ENCODE measurements at regions not wholly inside any gene's neighbourhood (a gene's known extent, or its start where the extent isn't known, plus 50 kb on each side); places are given as distances from the start of the nearest gene placed in this dataset.

DNA sequence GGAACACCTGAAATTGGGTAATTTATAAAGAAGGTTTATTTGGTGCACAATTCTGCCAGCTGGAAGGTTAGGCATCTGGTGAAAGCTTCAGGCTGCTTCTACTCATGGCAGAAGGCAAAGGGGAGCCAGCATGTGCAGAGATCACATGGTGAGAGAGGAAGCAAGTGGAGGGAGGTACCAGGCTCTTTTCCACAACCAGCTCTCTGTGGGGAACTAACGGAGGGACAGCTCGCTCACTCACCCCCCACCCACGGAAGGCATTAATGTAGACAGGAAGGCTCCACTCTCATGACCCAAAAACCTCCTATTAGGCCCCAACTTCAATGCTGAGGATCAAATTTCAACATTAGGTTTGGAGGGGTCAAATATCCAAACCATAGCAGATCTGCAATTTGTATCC is 75.6 kb upstream of the ARHGAP32 start:
- no peak for TF ChIP-seq ZC3H10 (CRISPR knock-in tag; IDR thresholded peaks at IDR 0.05)
- TF ChIP-seq, protein P1, sequence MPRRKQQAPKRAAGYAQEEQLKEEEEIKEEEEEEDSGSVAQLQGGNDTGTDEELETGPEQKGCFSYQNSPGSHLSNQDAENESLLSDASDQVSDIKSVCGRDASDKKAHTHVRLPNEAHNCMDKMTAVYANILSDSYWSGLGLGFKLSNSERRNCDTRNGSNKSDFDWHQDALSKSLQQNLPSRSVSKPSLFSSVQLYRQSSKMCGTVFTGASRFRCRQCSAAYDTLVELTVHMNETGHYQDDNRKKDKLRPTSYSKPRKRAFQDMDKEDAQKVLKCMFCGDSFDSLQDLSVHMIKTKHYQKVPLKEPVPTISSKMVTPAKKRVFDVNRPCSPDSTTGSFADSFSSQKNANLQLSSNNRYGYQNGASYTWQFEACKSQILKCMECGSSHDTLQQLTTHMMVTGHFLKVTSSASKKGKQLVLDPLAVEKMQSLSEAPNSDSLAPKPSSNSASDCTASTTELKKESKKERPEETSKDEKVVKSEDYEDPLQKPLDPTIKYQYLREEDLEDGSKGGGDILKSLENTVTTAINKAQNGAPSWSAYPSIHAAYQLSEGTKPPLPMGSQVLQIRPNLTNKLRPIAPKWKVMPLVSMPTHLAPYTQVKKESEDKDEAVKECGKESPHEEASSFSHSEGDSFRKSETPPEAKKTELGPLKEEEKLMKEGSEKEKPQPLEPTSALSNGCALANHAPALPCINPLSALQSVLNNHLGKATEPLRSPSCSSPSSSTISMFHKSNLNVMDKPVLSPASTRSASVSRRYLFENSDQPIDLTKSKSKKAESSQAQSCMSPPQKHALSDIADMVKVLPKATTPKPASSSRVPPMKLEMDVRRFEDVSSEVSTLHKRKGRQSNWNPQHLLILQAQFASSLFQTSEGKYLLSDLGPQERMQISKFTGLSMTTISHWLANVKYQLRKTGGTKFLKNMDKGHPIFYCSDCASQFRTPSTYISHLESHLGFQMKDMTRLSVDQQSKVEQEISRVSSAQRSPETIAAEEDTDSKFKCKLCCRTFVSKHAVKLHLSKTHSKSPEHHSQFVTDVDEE (CRISPR knock-in tag; IDR thresholded peaks at IDR 0.05): no peak
- TF ChIP-seq ZNF8 (CRISPR knock-in tag; IDR thresholded peaks at IDR 0.05): no peak
- TF ChIP-seq PATZ1 (CRISPR knock-in tag; IDR thresholded peaks at IDR 0.05; ENCODE audit: borderline replicate concordance): no peak
- no peak for TF ChIP-seq TOX (CRISPR knock-in tag; IDR thresholded peaks at IDR 0.05; ENCODE audit: borderline replicate concordance)
- TF ChIP-seq SNAI2 (CRISPR knock-in tag; IDR thresholded peaks at IDR 0.05): no peak
- no peak for TF ChIP-seq ZFP3 (CRISPR knock-in tag; IDR thresholded peaks at IDR 0.05)
- TF ChIP-seq CREB5 (CRISPR knock-in tag; IDR thresholded peaks at IDR 0.05; ENCODE audit: low read depth): no peak
- TF ChIP-seq ZNF565 (CRISPR knock-in tag; conservative IDR thresholded peaks at IDR 0.05; ENCODE audit: low read depth): no peak
- no peak for TF ChIP-seq RARB (CRISPR knock-in tag; IDR thresholded peaks at IDR 0.05)
- TF ChIP-seq TCF4 (CRISPR knock-in tag; IDR thresholded peaks at IDR 0.05; ENCODE audit: borderline replicate concordance): no peak
- no peak for TF ChIP-seq ARNTL (CRISPR knock-in tag; IDR thresholded peaks at IDR 0.05; ENCODE audit: borderline replicate concordance, low read depth)
- TF ChIP-seq, protein P2, sequence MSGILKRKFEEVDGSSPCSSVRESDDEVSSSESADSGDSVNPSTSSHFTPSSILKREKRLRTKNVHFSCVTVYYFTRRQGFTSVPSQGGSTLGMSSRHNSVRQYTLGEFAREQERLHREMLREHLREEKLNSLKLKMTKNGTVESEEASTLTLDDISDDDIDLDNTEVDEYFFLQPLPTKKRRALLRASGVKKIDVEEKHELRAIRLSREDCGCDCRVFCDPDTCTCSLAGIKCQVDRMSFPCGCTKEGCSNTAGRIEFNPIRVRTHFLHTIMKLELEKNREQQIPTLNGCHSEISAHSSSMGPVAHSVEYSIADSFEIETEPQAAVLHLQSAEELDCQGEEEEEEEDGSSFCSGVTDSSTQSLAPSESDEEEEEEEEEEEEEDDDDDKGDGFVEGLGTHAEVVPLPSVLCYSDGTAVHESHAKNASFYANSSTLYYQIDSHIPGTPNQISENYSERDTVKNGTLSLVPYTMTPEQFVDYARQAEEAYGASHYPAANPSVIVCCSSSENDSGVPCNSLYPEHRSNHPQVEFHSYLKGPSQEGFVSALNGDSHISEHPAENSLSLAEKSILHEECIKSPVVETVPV (CRISPR knock-in tag; IDR thresholded peaks at IDR 0.05): no peak

Measured in SK-N-SH treated with all-trans-retinoic acid at 6 μM for 48 hours (cell line).